CD4-positive, alpha-beta T cell treated with Interleukin-10 for 1 hour (primary cell): ENCODE measurements at regions not wholly inside any gene's neighbourhood (a gene's known extent, or its start where the extent isn't known, plus 50 kb on each side); places are given as distances from the start of the nearest gene placed in this dataset.
"Not testable (repeated sequence)": the region's sequence is repeated elsewhere in the genome, so short reads cannot be mapped to it uniquely, and the experiment has no call there.

Experiments used
- DNase-seq: peaks from one replicate; pipeline ENCODE4 v3.0.0-alpha.2; 2020

GRCh38 chr5:103721183-103721582, 158.6 kb upstream of the NUDT12 start:
- no peak for DNase-seq

- no peak for DNase-seq
These were observed 155.5 kb upstream of the NUDT12 start for GRCh38 chr5:103718108-103718507.

- no peak for DNase-seq
These were observed 146.0 kb upstream of the NUDT12 start for GRCh38 chr5:103708601-103709000.

GRCh38 chr5:103706939-103707682, 144.5 kb upstream of the NUDT12 start:
- DNase-seq = no peak

GRCh38 chr5:103703617-103704016, 141.0 kb upstream of the NUDT12 start:
- DNase-seq = no peak

GRCh38 chr5:103693517-103693916, 130.9 kb upstream of the NUDT12 start:
- DNase-seq = no peak

GRCh38 chr5:103690676-103691075, 128.1 kb upstream of the NUDT12 start:
- DNase-seq = no peak

GRCh38 chr5:103679873-103680272, 117.3 kb upstream of the NUDT12 start:
- no peak for DNase-seq

GRCh38 chr5:103676198-103676597, 113.6 kb upstream of the NUDT12 start:
- not testable (repeated sequence) for DNase-seq

- no peak for DNase-seq
These were observed 112.2 kb upstream of the NUDT12 start for GRCh38 chr5:103674739-103675138.

GRCh38 chr5:103674251-103674650, 111.7 kb upstream of the NUDT12 start:
- no peak for DNase-seq

GRCh38 chr5:103669615-103670014, 107.0 kb upstream of the NUDT12 start:
- no peak for DNase-seq

- no peak for DNase-seq
These were observed 105.7 kb upstream of the NUDT12 start for GRCh38 chr5:103668281-103668680.

- no peak for DNase-seq
These were observed 104.5 kb upstream of the NUDT12 start for GRCh38 chr5:103667068-103667467.

GRCh38 chr5:103657301-103657700, 94.7 kb upstream of the NUDT12 start:
- no peak for DNase-seq

- DNase-seq = no peak
These were observed 85.5 kb upstream of the NUDT12 start for GRCh38 chr5:103648086-103648485.

GRCh38 chr5:103646698-103647614, 84.4 kb upstream of the NUDT12 start:
- DNase-seq = no peak

GRCh38 chr5:103645816-103646215, 83.2 kb upstream of the NUDT12 start:
- no peak for DNase-seq

GRCh38 chr5:103638979-103639378, 76.4 kb upstream of the NUDT12 start:
- no peak for DNase-seq

- DNase-seq = no peak
These were observed 62.1 kb upstream of the NUDT12 start for GRCh38 chr5:103624675-103625074.

- no peak for DNase-seq
These were observed 61.5 kb upstream of the NUDT12 start for GRCh38 chr5:103624035-103624480.

- no peak for DNase-seq
These were observed 60.8 kb upstream of the NUDT12 start for GRCh38 chr5:103623425-103623824.

- no peak for DNase-seq
These were observed 59.0 kb upstream of the NUDT12 start for GRCh38 chr5:103621548-103621930.
